NCI-H1048 (cell line): ENCODE measurements at regions not wholly inside any gene's neighbourhood (a gene's known extent, or its start where the extent isn't known, plus 50 kb on each side); places are given as distances from the start of the nearest gene placed in this dataset.
"Not testable (repeated sequence)": the region's sequence is repeated elsewhere in the genome, so short reads cannot be mapped to it uniquely, and the experiment has no call there.

Source experiments
- DNase-seq: peaks from one replicate; lab custom pipeline; 2025; lab: John Stamatoyannopoulos, UW

- DNase-seq, result no peak
Measured at GRCh38 chr2:47295131-47295980, 73.8 kb upstream of the EPCAM start.

GRCh38 chr2:47293976-47294375, 75.1 kb upstream of the EPCAM start:
- DNase-seq, result no peak

GRCh38 chr2:47288864-47289263, 80.2 kb upstream of the EPCAM start:
- no peak for DNase-seq

GRCh38 chr2:47283659-47284058, 85.5 kb upstream of the EPCAM start:
- no peak for DNase-seq

GRCh38 chr2:47282621-47283272, 86.4 kb upstream of the EPCAM start:
- no peak for DNase-seq

- not testable (repeated sequence) for DNase-seq
Measured at GRCh38 chr2:47279525-47279924, 89.6 kb upstream of the EPCAM start.

GRCh38 chr2:47277987-47278386, 91.1 kb upstream of the EPCAM start:
- no peak for DNase-seq

GRCh38 chr2:47277187-47277586, 91.9 kb upstream of the EPCAM start:
- DNase-seq, result no peak

GRCh38 chr2:47276061-47276460, 93.0 kb upstream of the EPCAM start:
- no peak for DNase-seq

- no peak for DNase-seq
Measured at GRCh38 chr2:47274054-47274782, 94.9 kb upstream of the EPCAM start.

- DNase-seq, result no peak
Measured at GRCh38 chr2:47272905-47273758, 96.0 kb upstream of the EPCAM start.

- peak; percentile 1 for DNase-seq
Measured at GRCh38 chr2:47272031-47272864, 95.9 kb upstream of the CALM2 start.

- DNase-seq, result no peak
Measured at GRCh38 chr2:47271054-47272000, 95.0 kb upstream of the CALM2 start.

GRCh38 chr2:47270421-47270820, 94.1 kb upstream of the CALM2 start:
- no peak for DNase-seq

GRCh38 chr2:47269316-47270232, 93.3 kb upstream of the CALM2 start:
- no peak for DNase-seq

- no peak for DNase-seq
Measured at GRCh38 chr2:47267711-47268086, 91.4 kb upstream of the CALM2 start.

- DNase-seq, result no peak
Measured at GRCh38 chr2:47266939-47267710, 90.8 kb upstream of the CALM2 start.

- DNase-seq, result no peak
Measured at GRCh38 chr2:47265751-47266231, 89.5 kb upstream of the CALM2 start.
